ENCODE measurements at regions not wholly inside any gene's neighbourhood (a gene's known extent, or its start where the extent isn't known, plus 50 kb on each side); places are given as distances from the start of the nearest gene placed in this dataset.

DNA sequence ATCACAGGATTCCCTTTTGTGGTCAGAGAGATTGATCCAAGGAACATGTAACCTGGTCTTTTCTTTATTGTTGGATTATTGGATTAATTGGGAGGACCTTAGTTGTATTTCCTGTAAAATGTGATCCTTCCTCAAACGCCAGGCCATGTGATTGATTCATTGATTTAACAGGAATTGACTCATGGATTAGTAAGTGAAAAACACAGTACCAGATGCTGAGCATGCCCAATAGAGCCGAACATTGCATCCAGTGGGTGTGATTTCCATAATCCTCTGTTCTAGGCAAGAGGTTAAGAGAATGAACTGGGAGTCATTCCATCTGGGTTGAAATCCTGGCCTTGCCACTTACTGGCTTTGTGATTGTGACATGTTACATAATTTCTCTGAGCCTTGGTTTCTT is 522.3 kb downstream of the MAT2B start:
- H3K4me3 ChIP-seq (ENCODE audit: low read depth, low read length, poor library complexity, severe bottlenecking): no peak overlapping the region
- no peaks in the 10 kb centered on the region for H3K9me2 ChIP-seq (ENCODE audit: low read depth, low read length)
- H3K4me1 ChIP-seq (ENCODE audit: insufficient read depth, low read length, severe bottlenecking): no peaks in the 10 kb centered on the region
- H3K9ac ChIP-seq (ENCODE audit: low read length): no peak overlapping the region
- no peaks in the 10 kb centered on the region for H4K20me1 ChIP-seq (ENCODE audit: insufficient read depth, low read length)
- no peaks in the 10 kb centered on the region for H3K36me3 ChIP-seq (ENCODE audit: insufficient read depth, low read length)
- no peak overlapping the region for H3K27ac ChIP-seq (ENCODE audit: low read depth, low read length, poor library complexity, severe bottlenecking)
- no peaks in the 10 kb centered on the region for H3K9me3 ChIP-seq (ENCODE audit: low read length)
- no peak overlapping the region for H3K4me2 ChIP-seq (ENCODE audit: low read length)
- no peaks in the 10 kb centered on the region for H3F3A ChIP-seq (ENCODE audit: insufficient read depth, low read length)
- H2AFZ ChIP-seq (ENCODE audit: low read length): no peak overlapping the region
- no peak for TF ChIP-seq CTCF (IDR thresholded peaks at IDR 0.05; ENCODE audit: low read length)
- TF ChIP-seq EZH2 (IDR thresholded peaks at IDR 0.05; ENCODE audit: borderline replicate concordance, low read length): no peak
- H3K27me3 ChIP-seq (ENCODE audit: insufficient read depth, low read length): no peaks in the 10 kb centered on the region
- no peaks in the 10 kb centered on the region for H3K79me2 ChIP-seq (ENCODE audit: insufficient read depth, low read length)

- Histone ChIP-seq H3K36me3 (ENCODE audit: insufficient read depth, low read length) (no peaks in the 10 kb centered on the region), H2AFZ (ENCODE audit: low read length) (no peak overlapping the region), H3K27ac (ENCODE audit: low read depth, low read length, poor library complexity, severe bottlenecking) (no peak overlapping the region), H3K9ac (ENCODE audit: low read length) (no peak overlapping the region), H3K27me3 (ENCODE audit: insufficient read depth, low read length) (no peaks in the 10 kb centered on the region), H3K79me2 (ENCODE audit: insufficient read depth, low read length) (no peaks in the 10 kb centered on the region), H3K4me2 (ENCODE audit: low read length) (no peak overlapping the region), H3K9me2 (ENCODE audit: low read depth, low read length) (no peaks in the 10 kb centered on the region), H3F3A (ENCODE audit: insufficient read depth, low read length) (no peaks in the 10 kb centered on the region), H3K9me3 (ENCODE audit: low read length) (no peaks in the 10 kb centered on the region), H4K20me1 (ENCODE audit: insufficient read depth, low read length) (no peaks in the 10 kb centered on the region), H3K4me3 (ENCODE audit: low read depth, low read length, poor library complexity, severe bottlenecking) (no peak overlapping the region), H3K4me1 (ENCODE audit: insufficient read depth, low read length, severe bottlenecking) (no peaks in the 10 kb centered on the region)
- TF ChIP-seq EZH2 (IDR thresholded peaks at IDR 0.05; ENCODE audit: borderline replicate concordance, low read length) (no peak), CTCF (IDR thresholded peaks at IDR 0.05; ENCODE audit: low read length) (no peak)
These were observed 532.8 kb downstream of the MAT2B start for GRCh38 chr5:164038128-164038783.

DNA sequence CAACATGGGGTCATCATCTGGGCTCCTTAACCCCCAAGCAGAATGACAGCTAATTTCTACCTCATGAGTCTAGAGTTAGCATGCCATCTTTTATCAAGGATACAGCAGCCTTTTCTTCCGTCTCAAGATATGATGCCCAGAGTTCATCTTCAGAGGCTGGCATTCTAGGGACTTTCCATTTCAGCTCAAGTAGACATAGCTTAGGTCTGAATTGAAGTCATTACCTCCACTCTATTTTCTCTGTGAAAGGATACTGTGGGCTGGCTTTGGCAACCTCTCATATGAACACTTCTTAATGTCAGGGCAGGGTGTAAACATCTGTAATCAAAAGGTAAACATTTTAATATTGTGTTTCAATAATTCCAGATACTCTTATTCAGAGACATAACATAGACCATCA is 535.7 kb downstream of the MAT2B start:
- Histone ChIP-seq H3K36me3 (ENCODE audit: insufficient read depth, low read length) (no peaks in the 10 kb centered on the region), H3K27me3 (ENCODE audit: insufficient read depth, low read length) (no peaks in the 10 kb centered on the region), H3K9ac (ENCODE audit: low read length) (no peak overlapping the region), H2AFZ (ENCODE audit: low read length) (no peak overlapping the region), H3K79me2 (ENCODE audit: insufficient read depth, low read length) (no peaks in the 10 kb centered on the region), H3F3A (ENCODE audit: insufficient read depth, low read length) (no peaks in the 10 kb centered on the region), H4K20me1 (ENCODE audit: insufficient read depth, low read length) (no peaks in the 10 kb centered on the region), H3K9me2 (ENCODE audit: low read depth, low read length) (no peaks in the 10 kb centered on the region), H3K9me3 (ENCODE audit: low read length) (no peaks in the 10 kb centered on the region), H3K27ac (ENCODE audit: low read depth, low read length, poor library complexity, severe bottlenecking) (no peak overlapping the region), H3K4me3 (ENCODE audit: low read depth, low read length, poor library complexity, severe bottlenecking) (no peak overlapping the region), H3K4me2 (ENCODE audit: low read length) (no peak overlapping the region), H3K4me1 (ENCODE audit: insufficient read depth, low read length, severe bottlenecking) (no peaks in the 10 kb centered on the region)
- no peak for TF ChIP-seq CTCF (IDR thresholded peaks at IDR 0.05; ENCODE audit: low read length)
- TF ChIP-seq EZH2 (IDR thresholded peaks at IDR 0.05; ENCODE audit: borderline replicate concordance, low read length): no peak
